ENCODE measurements at regions not wholly inside any gene's neighbourhood (a gene's known extent, or its start where the extent isn't known, plus 50 kb on each side); places are given as distances from the start of the nearest gene placed in this dataset.

DNA sequence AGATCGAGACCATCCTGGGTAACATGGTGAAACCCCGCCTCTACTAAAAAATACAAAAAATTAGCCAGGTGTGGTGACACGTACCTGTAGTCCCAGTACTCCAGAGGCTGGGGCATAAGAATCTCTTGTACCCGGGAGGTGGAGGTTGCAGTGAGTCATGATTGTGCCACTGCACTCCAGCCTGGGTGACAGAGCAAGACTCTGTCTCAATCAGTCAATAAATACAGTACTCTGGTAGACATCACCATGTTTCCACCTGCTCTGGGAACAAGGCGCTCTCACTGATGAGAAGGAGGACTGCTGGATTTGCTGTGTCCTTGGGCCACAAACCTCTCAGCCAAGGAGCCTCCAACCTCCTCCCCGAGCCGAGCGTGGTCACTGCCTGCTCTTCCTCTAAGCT is 154.2 kb upstream of the ZNF236 start:
- TF ChIP-seq, protein P1, sequence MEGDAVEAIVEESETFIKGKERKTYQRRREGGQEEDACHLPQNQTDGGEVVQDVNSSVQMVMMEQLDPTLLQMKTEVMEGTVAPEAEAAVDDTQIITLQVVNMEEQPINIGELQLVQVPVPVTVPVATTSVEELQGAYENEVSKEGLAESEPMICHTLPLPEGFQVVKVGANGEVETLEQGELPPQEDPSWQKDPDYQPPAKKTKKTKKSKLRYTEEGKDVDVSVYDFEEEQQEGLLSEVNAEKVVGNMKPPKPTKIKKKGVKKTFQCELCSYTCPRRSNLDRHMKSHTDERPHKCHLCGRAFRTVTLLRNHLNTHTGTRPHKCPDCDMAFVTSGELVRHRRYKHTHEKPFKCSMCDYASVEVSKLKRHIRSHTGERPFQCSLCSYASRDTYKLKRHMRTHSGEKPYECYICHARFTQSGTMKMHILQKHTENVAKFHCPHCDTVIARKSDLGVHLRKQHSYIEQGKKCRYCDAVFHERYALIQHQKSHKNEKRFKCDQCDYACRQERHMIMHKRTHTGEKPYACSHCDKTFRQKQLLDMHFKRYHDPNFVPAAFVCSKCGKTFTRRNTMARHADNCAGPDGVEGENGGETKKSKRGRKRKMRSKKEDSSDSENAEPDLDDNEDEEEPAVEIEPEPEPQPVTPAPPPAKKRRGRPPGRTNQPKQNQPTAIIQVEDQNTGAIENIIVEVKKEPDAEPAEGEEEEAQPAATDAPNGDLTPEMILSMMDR (IDR thresholded peaks at IDR 0.05 in 2 of 3, conservative IDR thresholded peaks at IDR 0.05 in 1 of 3; ENCODE audit: borderline replicate concordance in 1 of 3, insufficient read depth in 1 of 3, low read depth in 2 of 3, low read length in 2 of 3) = no peak
- TF ChIP-seq EZH2phosphoT487 (IDR thresholded peaks at IDR 0.05; ENCODE audit: borderline replicate concordance) = no peak
- no peak for TF ChIP-seq POLR2AphosphoS5 (IDR thresholded peaks at IDR 0.05; ENCODE audit: low read depth, low read length)
- TF ChIP-seq ELF1 (IDR thresholded peaks at IDR 0.05; ENCODE audit: borderline replicate concordance, low read depth) = no peak
- TF ChIP-seq FOSL1 (IDR thresholded peaks at IDR 0.05; ENCODE audit: low read depth) = no peak
- TF ChIP-seq ZFX (IDR thresholded peaks at IDR 0.05) = no peak
- TF ChIP-seq ZNF274 (IDR thresholded peaks at IDR 0.05; ENCODE audit: low read depth, low read length) = no peak
- no peak for TF ChIP-seq SRF (IDR thresholded peaks at IDR 0.05; ENCODE audit: low read depth)
- no peak for TF ChIP-seq CBX3 (IDR thresholded peaks at IDR 0.05; ENCODE audit: low read depth)
- TF ChIP-seq, protein P2, sequence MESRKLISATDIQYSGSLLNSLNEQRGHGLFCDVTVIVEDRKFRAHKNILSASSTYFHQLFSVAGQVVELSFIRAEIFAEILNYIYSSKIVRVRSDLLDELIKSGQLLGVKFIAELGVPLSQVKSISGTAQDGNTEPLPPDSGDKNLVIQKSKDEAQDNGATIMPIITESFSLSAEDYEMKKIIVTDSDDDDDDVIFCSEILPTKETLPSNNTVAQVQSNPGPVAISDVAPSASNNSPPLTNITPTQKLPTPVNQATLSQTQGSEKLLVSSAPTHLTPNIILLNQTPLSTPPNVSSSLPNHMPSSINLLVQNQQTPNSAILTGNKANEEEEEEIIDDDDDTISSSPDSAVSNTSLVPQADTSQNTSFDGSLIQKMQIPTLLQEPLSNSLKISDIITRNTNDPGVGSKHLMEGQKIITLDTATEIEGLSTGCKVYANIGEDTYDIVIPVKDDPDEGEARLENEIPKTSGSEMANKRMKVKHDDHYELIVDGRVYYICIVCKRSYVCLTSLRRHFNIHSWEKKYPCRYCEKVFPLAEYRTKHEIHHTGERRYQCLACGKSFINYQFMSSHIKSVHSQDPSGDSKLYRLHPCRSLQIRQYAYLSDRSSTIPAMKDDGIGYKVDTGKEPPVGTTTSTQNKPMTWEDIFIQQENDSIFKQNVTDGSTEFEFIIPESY (IDR thresholded peaks at IDR 0.05; ENCODE audit: extremely low read depth, insufficient replicate concordance, low read length) = no peak
- TF ChIP-seq EZH2 (IDR thresholded peaks at IDR 0.05) = no peak
- no peak for TF ChIP-seq CEBPB (IDR thresholded peaks at IDR 0.05; ENCODE audit: low read depth)
- Histone ChIP-seq H3K9me2 (ENCODE audit: insufficient read depth) (no peaks in the 10 kb centered on the region), H3K4me2 (ENCODE audit: low read length) (no peak overlapping the region), H4K20me1 (ENCODE audit: insufficient read depth) (no peaks in the 10 kb centered on the region), H3K27ac (ENCODE audit: low read depth, low read length) (no peak overlapping the region), H3K79me2 (ENCODE audit: insufficient read depth, low read length) (no peaks in the 10 kb centered on the region), H3K9me3 (ENCODE audit: control insufficient read depth in 1 of 2, insufficient read depth in 1 of 2, low read depth in 1 of 2, low read length in 2 of 2) (no peaks in the 10 kb centered on the region), H3K4me3 (replicated peaks in 1 of 2; ENCODE audit: low read depth in 1 of 2, low read length in 2 of 2) (no peak overlapping the region), H3K4me1 (ENCODE audit: control insufficient read depth in 1 of 2, insufficient read depth in 2 of 2, low read length in 2 of 2) (no peaks in the 10 kb centered on the region), H3K9ac (ENCODE audit: low read length) (no peak overlapping the region), H3K36me3 (ENCODE audit: control insufficient read depth in 1 of 2, insufficient read depth in 2 of 2, low read length in 2 of 2) (no peaks in the 10 kb centered on the region), H2AFZ (ENCODE audit: low read depth, low read length, poor library complexity, severe bottlenecking) (no peak overlapping the region), H3K27me3 (ENCODE audit: insufficient read depth, low read length) (no peaks in the 10 kb centered on the region)
- DNase-seq (ENCODE audit: low read depth, low spot score) = no peak
- intact Hi-C loops (cut with micrococcal nuclease) = no loop called here
- ChIA-PET RAD21 (ENCODE audit: low non-redundant PET in 1 of 2, low total read pairs in 2 of 2, uncharacterized antibody in 2 of 2, unreplicated experiment in 2 of 2) (no interaction called here), CTCF (interaction anchor here (2.7 kb wide), 1 partner anchor 10 kb away, joined by 11 read pairs; no protein-coding TSS in a partner anchor), POLR2A (no interaction called here)
- no peak for ATAC-seq
- BruUV-seq (replicated peaks) = no TSS peak

Data from HCT116 (cell line).